Activated naive CD4-positive, alpha-beta T cell treated with anti-CD3 and anti-CD28 coated beads, Interleukin-2, amount 10 ng/mL, durations not matched to agents 7 days and 5 days (primary cell): ENCODE measurements at regions not wholly inside any gene's neighbourhood (a gene's known extent, or its start where the extent isn't known, plus 50 kb on each side); places are given as distances from the start of the nearest gene placed in this dataset.
"Not testable (repeated sequence)": the region's sequence is repeated elsewhere in the genome, so short reads cannot be mapped to it uniquely, and the experiment has no call there.

Experiments used
- CTCF ChIA-PET: fragments of 350-600 bp; sonication (Branson Sonifier 250); formaldehyde crosslinking; loops from one replicate; lab custom pipeline; 2021; ENCODE audit warnings: antibody characterized with exemption; lab: Charles Lee
- DNase-seq: peaks from one replicate; pipeline ENCODE4 v3.0.0-alpha.2; 2020
- H3K27ac Mint-ChIP-seq: one replicate; pipeline ENCODE4 v1.8.0; 2021; ENCODE audit warnings: mild to moderate bottlenecking, moderate library complexity, mixed read lengths
- H3K27me3 Mint-ChIP-seq: one replicate; pipeline ENCODE4 v1.8.0; 2021; ENCODE audit warnings: mild to moderate bottlenecking, mixed read lengths
- H3K36me3 Mint-ChIP-seq: one replicate; pipeline ENCODE4 v1.8.0; 2021; ENCODE audit warnings: mixed read lengths
- H3K4me1 Mint-ChIP-seq: one replicate; pipeline ENCODE4 v1.8.0; 2021; ENCODE audit warnings: mixed read lengths
- H3K4me3 Mint-ChIP-seq: one replicate; pipeline ENCODE4 v1.8.0; 2021; ENCODE audit warnings: mild to moderate bottlenecking, moderate library complexity, mixed read lengths
- H3K9me3 Mint-ChIP-seq: one replicate; pipeline ENCODE4 v1.8.0; 2021; ENCODE audit warnings: mixed read lengths

DNA sequence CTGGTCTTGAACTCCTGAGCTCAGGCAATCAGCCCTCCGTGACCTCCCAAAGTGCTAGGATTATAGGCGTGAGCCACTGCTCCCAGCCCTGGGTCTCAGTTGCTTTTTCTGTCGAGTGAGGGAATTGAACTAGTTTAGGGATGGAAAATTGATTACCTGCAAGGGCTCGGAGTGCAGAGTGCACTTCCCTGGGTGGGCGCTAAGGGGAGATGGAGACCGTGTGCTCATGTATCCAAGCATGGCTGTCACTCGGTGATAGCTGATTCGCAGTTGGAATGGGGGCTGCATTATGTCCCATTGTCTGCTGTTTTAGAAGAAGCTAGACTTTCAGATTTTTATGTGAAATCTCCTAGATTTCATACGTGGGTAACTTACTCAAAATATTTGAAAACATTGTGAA is 139.9 kb upstream of the RFC3 start:
- H3K4me1 Mint-ChIP-seq: peaks cover 24% of the 10 kb centered on the region
- CTCF ChIA-PET: interaction anchor here (1.1 to 2.1 kb wide), 3 partner anchors 15 to 135 kb away, joined by 3 to 9 read pairs (median 4); no protein-coding TSS in a partner anchor
- H3K27ac Mint-ChIP-seq: no peak overlapping the region
- H3K36me3 Mint-ChIP-seq: no peaks in the 10 kb centered on the region
- H3K27me3 Mint-ChIP-seq: no peaks in the 10 kb centered on the region
- no peak overlapping the region for H3K4me3 Mint-ChIP-seq
- H3K9me3 Mint-ChIP-seq: no peaks in the 10 kb centered on the region
- no peak for DNase-seq

DNA sequence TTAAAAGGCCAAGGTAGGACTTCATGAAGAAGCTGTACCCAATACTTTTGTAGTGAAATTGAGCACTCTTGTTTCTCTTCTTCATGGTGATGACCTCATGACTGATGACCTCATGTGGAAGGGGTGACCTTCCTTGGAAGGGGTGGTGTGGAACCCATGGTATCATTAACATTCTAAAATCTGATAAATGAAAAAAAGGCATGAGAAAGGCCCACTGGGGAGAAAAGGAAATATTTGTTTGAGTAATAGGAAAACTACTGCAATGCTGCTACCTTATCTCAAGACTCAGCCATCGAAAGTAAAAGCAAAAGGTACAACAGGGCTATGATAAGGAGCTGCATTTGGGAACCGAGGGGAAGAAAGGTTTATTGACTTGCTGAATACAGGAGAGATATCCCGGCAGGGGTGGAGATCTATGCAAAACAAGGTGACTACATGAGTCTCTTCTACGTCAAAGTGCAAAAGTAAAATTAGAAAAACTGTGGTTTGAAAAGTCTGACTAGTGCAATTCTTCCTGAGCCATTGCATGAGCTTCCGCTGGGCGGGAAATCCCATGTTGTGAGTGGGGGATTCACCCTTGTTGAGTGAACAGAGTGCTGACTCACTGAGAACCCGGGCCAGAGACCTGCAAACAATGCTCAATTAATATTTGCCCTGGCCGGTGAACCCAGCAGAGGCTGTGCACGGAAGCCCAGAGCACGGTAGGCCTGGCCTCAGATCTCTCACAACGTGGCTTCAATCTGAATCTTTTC is 138.9 kb upstream of the RFC3 start:
- H3K36me3 Mint-ChIP-seq: no peaks in the 10 kb centered on the region
- CTCF ChIA-PET: interaction anchor here (1.4 to 2.1 kb wide), 2 partner anchors 45 to 136 kb away, joined by 4 to 9 read pairs; no protein-coding TSS in a partner anchor
- no peaks in the 10 kb centered on the region for H3K27me3 Mint-ChIP-seq
- H3K4me3 Mint-ChIP-seq: peak overlapping the region; percentile 25
- H3K27ac Mint-ChIP-seq: peak overlapping the region; percentile 88
- DNase-seq: peak; percentile 47
- H3K9me3 Mint-ChIP-seq: no peaks in the 10 kb centered on the region
- peaks cover 24% of the 10 kb centered on the region for H3K4me1 Mint-ChIP-seq

GRCh38 chr13:33679658-33680012 is 138.3 kb upstream of the RFC3 start:
- Mint-ChIP-seq H3K4me1 (peaks cover 24% of the 10 kb centered on the region), H3K36me3 (no peaks in the 10 kb centered on the region), H3K4me3 (peak overlapping the region; percentile 25), H3K27me3 (no peaks in the 10 kb centered on the region), H3K9me3 (no peaks in the 10 kb centered on the region), H3K27ac (peak overlapping the region; percentile 88)
- CTCF ChIA-PET: interaction anchor here (2.1 kb wide), 1 partner anchor 44 kb away, joined by 9 read pairs; no protein-coding TSS in a partner anchor
- no peak for DNase-seq

GRCh38 chr13:33682020-33682564 is 135.9 kb upstream of the RFC3 start:
- Mint-ChIP-seq H3K27me3 (no peaks in the 10 kb centered on the region), H3K9me3 (no peaks in the 10 kb centered on the region), H3K27ac (no peak overlapping the region), H3K4me3 (no peak overlapping the region), H3K4me1 (peaks cover 14% of the 10 kb centered on the region), H3K36me3 (no peaks in the 10 kb centered on the region)
- DNase-seq: no peak
- CTCF ChIA-PET: no interaction called here

DNA sequence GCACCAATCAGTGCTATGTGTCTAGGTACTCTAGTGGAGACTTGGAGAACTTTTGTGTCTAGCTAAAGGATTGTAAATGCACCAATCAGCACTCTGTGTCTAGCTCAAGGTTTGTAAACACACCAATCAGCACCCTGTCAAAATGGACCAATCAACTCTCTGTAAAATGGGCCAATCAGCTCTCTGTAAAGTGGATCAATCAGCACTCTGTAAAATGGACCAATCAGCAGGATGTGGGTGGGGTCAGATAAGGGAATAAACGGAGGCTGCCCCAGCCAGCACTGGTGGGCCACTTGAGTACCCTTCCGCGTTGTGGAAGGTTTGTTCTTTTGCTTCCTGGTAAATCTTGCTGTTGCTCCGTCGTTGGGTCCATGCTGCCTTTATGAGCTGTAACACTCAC is 135.3 kb upstream of the RFC3 start:
- DNase-seq, CTCF ChIA-PET, H3K9me3 Mint-ChIP-seq, H3K4me1 Mint-ChIP-seq, H3K4me3 Mint-ChIP-seq, H3K27me3 Mint-ChIP-seq, H3K36me3 Mint-ChIP-seq, H3K27ac Mint-ChIP-seq: not testable (repeated sequence)

DNA sequence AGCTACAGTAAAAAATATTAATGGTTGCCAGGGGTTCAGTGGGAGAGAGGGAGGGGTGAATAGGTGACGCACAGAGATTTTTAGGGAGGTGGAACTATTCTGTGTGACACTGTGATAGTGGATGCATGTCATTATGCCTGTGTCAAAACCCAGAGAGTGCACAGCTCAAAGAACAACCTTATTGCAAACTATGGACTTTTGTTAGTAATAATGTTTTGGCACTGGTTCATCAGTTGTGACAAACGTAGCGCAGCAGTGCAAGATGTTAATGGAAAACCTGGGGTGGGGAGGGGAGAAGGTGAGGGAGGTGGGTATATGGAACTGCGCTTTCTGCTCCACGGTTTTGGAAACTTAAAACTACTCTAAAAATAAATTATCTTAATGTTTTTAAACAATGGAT is 134.6 kb upstream of the RFC3 start:
- H3K27ac Mint-ChIP-seq: no peak overlapping the region
- peaks cover 10% of the 10 kb centered on the region for H3K4me1 Mint-ChIP-seq
- no peaks in the 10 kb centered on the region for H3K9me3 Mint-ChIP-seq
- CTCF ChIA-PET: no interaction called here
- no peaks in the 10 kb centered on the region for H3K27me3 Mint-ChIP-seq
- DNase-seq: no peak
- H3K36me3 Mint-ChIP-seq: no peaks in the 10 kb centered on the region
- no peak overlapping the region for H3K4me3 Mint-ChIP-seq

DNA sequence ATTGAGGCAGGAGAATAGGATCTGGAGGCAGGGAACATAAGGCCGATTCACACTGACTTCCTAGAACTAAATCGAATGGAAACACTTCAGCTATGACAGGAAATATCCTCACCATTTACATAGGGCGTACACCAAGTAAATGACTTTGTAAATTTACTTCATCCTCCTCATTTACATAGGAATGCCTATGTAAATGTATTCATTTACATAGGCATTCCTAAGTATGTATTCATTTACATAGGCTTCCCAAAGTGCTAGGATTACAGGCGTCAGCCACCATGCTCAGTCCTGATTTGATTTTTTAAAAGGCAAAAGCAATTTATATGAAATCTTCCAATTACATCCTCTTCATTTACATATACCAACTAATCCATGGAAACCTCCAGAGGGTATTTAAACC is 133.1 kb upstream of the RFC3 start:
- Mint-ChIP-seq H3K27ac (no peak overlapping the region), H3K4me3 (no peak overlapping the region), H3K36me3 (no peaks in the 10 kb centered on the region), H3K4me1 (no peaks in the 10 kb centered on the region), H3K9me3 (no peaks in the 10 kb centered on the region), H3K27me3 (no peaks in the 10 kb centered on the region)
- CTCF ChIA-PET: no interaction called here
- DNase-seq: no peak

- H3K9me3 Mint-ChIP-seq: no peaks in the 10 kb centered on the region
- H3K36me3 Mint-ChIP-seq: no peaks in the 10 kb centered on the region
- CTCF ChIA-PET: no interaction called here
- H3K4me1 Mint-ChIP-seq: no peaks in the 10 kb centered on the region
- H3K27ac Mint-ChIP-seq: no peak overlapping the region
- H3K4me3 Mint-ChIP-seq: no peak overlapping the region
- H3K27me3 Mint-ChIP-seq: no peaks in the 10 kb centered on the region
- no peak for DNase-seq
These were observed 131.0 kb upstream of the RFC3 start for GRCh38 chr13:33686772-33687480.

DNA sequence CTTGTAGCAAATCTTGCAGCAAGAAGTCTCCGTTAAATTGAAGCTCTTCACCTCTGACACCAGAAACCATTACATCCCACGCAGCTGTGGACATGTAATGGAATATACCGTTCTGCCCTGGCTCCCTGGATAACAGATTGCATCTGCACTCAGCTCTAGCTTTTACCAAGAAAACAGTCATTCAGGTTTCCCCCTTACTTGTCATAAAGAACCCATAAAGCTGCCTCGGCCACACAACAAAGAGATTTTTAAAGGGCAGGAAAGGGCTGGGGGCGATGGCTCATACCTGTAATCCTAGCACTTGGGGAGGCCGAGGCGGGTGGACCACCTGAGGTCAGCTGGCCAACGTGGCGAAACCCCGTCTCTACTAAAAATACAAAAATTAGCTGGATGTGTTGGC is 127.6 kb upstream of the RFC3 start:
- H3K27ac Mint-ChIP-seq: no peak overlapping the region
- H3K9me3 Mint-ChIP-seq: no peaks in the 10 kb centered on the region
- CTCF ChIA-PET: no interaction called here
- no peaks in the 10 kb centered on the region for H3K36me3 Mint-ChIP-seq
- H3K4me3 Mint-ChIP-seq: no peak overlapping the region
- no peaks in the 10 kb centered on the region for H3K4me1 Mint-ChIP-seq
- H3K27me3 Mint-ChIP-seq: peaks cover 3% of the 10 kb centered on the region
- no peak for DNase-seq

- Mint-ChIP-seq H3K9me3 (no peaks in the 10 kb centered on the region), H3K27me3 (peaks cover 3% of the 10 kb centered on the region), H3K4me3 (no peak overlapping the region), H3K27ac (no peak overlapping the region), H3K4me1 (no peaks in the 10 kb centered on the region), H3K36me3 (no peaks in the 10 kb centered on the region)
- no peak for DNase-seq
- CTCF ChIA-PET: no interaction called here
These were observed 126.0 kb upstream of the RFC3 start for GRCh38 chr13:33691980-33692379.

DNA sequence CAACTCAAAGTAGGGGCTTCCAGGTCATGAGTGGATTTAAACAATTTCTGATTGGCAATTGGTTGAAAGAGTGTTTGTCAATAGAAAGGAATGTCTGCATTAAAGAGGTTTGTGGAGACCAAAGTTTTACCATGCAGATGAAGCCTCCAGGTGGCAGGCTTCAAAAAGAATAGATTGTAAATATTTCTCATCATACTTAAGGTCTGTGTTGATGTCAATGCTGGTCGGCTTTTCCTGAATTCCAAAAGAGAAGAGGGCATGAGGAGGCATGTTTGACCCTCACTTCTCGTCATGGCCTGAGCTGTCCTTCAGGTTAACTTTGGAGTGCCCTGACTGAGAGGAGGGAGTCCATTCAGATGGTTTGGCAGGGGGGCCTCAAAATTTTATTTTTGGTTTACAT is 125.4 kb upstream of the RFC3 start:
- Mint-ChIP-seq H3K9me3 (no peaks in the 10 kb centered on the region), H3K27me3 (peaks cover 3% of the 10 kb centered on the region), H3K4me1 (no peaks in the 10 kb centered on the region), H3K27ac (no peak overlapping the region), H3K4me3 (no peak overlapping the region), H3K36me3 (no peaks in the 10 kb centered on the region)
- no peak for DNase-seq
- CTCF ChIA-PET: no interaction called here

DNA sequence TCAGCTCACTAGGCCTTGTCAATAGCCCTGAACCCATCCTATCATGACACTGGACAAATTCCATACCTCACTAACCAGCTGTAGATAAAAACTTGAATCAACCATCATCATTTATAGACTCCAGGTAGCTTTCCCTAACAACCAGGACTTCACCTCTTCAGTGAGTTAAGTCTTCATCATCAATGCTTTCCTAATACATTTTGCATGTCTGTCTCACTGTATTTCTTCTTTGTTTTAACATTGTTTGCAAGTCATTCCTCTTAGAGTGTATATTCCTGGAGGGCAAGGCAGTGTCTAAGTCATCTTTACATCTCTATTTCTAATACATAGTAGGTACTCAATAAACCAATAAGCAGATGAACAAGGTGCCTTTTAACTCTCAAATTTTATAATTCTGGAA is 123.4 kb upstream of the RFC3 start:
- peaks cover 3% of the 10 kb centered on the region for H3K27me3 Mint-ChIP-seq
- CTCF ChIA-PET: no interaction called here
- no peaks in the 10 kb centered on the region for H3K36me3 Mint-ChIP-seq
- H3K9me3 Mint-ChIP-seq: no peaks in the 10 kb centered on the region
- DNase-seq: no peak
- H3K27ac Mint-ChIP-seq: no peak overlapping the region
- no peak overlapping the region for H3K4me3 Mint-ChIP-seq
- H3K4me1 Mint-ChIP-seq: no peaks in the 10 kb centered on the region

DNA sequence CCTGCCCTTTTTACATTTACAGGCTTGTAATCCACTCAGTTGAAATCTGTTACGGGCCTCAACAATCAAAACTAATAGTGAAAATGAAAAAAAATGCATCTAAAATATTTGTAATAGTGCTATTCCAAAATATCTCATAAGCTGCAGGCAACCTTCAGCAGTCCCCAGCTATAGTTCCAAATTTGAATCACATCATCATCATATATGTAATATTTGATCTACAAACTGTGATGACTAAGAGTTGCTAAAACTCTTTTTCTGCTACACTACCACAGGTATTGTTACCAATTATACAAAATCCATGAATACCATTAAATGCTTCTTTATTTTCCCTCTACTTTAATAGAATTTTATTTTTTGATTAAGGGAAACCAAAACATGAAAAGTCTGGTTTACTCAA is 121.4 kb upstream of the RFC3 start:
- no peak for DNase-seq
- H3K9me3 Mint-ChIP-seq: no peaks in the 10 kb centered on the region
- H3K4me3 Mint-ChIP-seq: no peak overlapping the region
- H3K4me1 Mint-ChIP-seq: no peaks in the 10 kb centered on the region
- H3K27ac Mint-ChIP-seq: no peak overlapping the region
- H3K36me3 Mint-ChIP-seq: no peaks in the 10 kb centered on the region
- H3K27me3 Mint-ChIP-seq: peaks cover 3% of the 10 kb centered on the region
- CTCF ChIA-PET: no interaction called here

DNA sequence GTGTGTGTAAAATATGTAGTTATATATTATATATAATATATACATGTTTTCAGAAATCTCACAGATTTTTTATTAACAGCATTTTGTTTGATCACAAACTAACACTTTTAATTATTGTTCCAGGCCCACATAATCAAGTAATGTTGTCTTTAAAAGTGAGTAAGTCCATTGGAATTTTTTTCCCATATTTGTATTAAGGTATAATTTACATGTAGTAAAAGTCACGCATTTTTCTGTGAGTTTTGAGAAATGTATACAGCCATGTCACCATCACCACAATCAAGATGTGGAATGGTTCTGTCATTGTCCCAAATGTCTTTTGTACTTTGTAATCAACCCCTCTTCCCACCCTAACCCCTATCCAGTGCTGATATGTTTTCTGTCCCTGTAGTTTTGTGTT is 120.0 kb upstream of the RFC3 start:
- no peaks in the 10 kb centered on the region for H3K36me3 Mint-ChIP-seq
- no peaks in the 10 kb centered on the region for H3K9me3 Mint-ChIP-seq
- no peak overlapping the region for H3K27ac Mint-ChIP-seq
- no peak for DNase-seq
- CTCF ChIA-PET: no interaction called here
- no peaks in the 10 kb centered on the region for H3K4me1 Mint-ChIP-seq
- H3K27me3 Mint-ChIP-seq: no peaks in the 10 kb centered on the region
- H3K4me3 Mint-ChIP-seq: no peak overlapping the region

- CTCF ChIA-PET: no interaction called here
- no peak for DNase-seq
- H3K36me3 Mint-ChIP-seq: no peaks in the 10 kb centered on the region
- peaks cover 23% of the 10 kb centered on the region for H3K27me3 Mint-ChIP-seq
- H3K4me1 Mint-ChIP-seq: no peaks in the 10 kb centered on the region
- H3K4me3 Mint-ChIP-seq: no peak overlapping the region
- no peak overlapping the region for H3K27ac Mint-ChIP-seq
- H3K9me3 Mint-ChIP-seq: peaks cover 9% of the 10 kb centered on the region
These were observed 110.5 kb upstream of the RFC3 start for GRCh38 chr13:33707449-33707848.
